ENCODE measurements at regions not wholly inside any gene's neighbourhood (a gene's known extent, or its start where the extent isn't known, plus 50 kb on each side); places are given as distances from the start of the nearest gene placed in this dataset.

GRCh38 chr3:168591587-168591986 lies 495.9 kb upstream of the GOLIM4 start:
- no peaks in the 10 kb centered on the region for H3K27me3 Mint-ChIP-seq (ENCODE audit: insufficient read depth)
- Histone ChIP-seq H3K9me3 (ENCODE audit: control insufficient read depth, low read length) (no peaks in the 10 kb centered on the region), H3K36me3 (ENCODE audit: control insufficient read depth, insufficient read depth, low read length) (no peaks in the 10 kb centered on the region), H3K27me3 (ENCODE audit: control insufficient read depth, insufficient read depth, low read length, poor library complexity, severe bottlenecking) (no peaks in the 10 kb centered on the region), H3K9ac (ENCODE audit: extremely low read depth, low read length, poor library complexity, severe bottlenecking) (no peak overlapping the region), H3K27ac (ENCODE audit: low read depth, low read length) (no peak overlapping the region), H3K4me1 (ENCODE audit: control insufficient read depth, insufficient read depth, low read length) (no peaks in the 10 kb centered on the region), H3K4me3 (ENCODE audit: low read length) (no peak overlapping the region)
- no peak overlapping the region for H3K27ac Mint-ChIP-seq
- H3K9me3 Mint-ChIP-seq = no peaks in the 10 kb centered on the region
- H3K36me3 Mint-ChIP-seq (ENCODE audit: low read depth) = no peaks in the 10 kb centered on the region
- TF ChIP-seq CTCF (conservative IDR thresholded peaks at IDR 0.05) = no peak
- WGBS, 2 experiments (ENCODE audit: insufficient coverage in 1 of 2, insufficient read length in 1 of 2) = 88 to 100% methylated on average over 1 to 2 of the region's 2 CpGs
- no peak for DNase-seq
- H3K4me3 Mint-ChIP-seq = no peak overlapping the region
- peaks cover 6% of the 10 kb centered on the region for H3K4me1 Mint-ChIP-seq

GRCh38 chr3:168589376-168589775 lies 493.7 kb upstream of the GOLIM4 start:
- Mint-ChIP-seq H3K4me1 (peaks cover 6% of the 10 kb centered on the region), H3K36me3 (ENCODE audit: low read depth) (no peaks in the 10 kb centered on the region), H3K27me3 (ENCODE audit: insufficient read depth) (no peaks in the 10 kb centered on the region), H3K4me3 (no peak overlapping the region), H3K9me3 (no peaks in the 10 kb centered on the region), H3K27ac (no peak overlapping the region)
- H3K36me3 ChIP-seq (ENCODE audit: control insufficient read depth, insufficient read depth, low read length) = no peaks in the 10 kb centered on the region
- DNase-seq = no peak
- no peak overlapping the region for H3K9ac ChIP-seq (ENCODE audit: extremely low read depth, low read length, poor library complexity, severe bottlenecking)
- no peak for TF ChIP-seq CTCF (conservative IDR thresholded peaks at IDR 0.05)
- no peaks in the 10 kb centered on the region for H3K9me3 ChIP-seq (ENCODE audit: control insufficient read depth, low read length)
- no peaks in the 10 kb centered on the region for H3K4me1 ChIP-seq (ENCODE audit: control insufficient read depth, insufficient read depth, low read length)
- H3K4me3 ChIP-seq (ENCODE audit: low read length) = no peak overlapping the region
- no peaks in the 10 kb centered on the region for H3K27me3 ChIP-seq (ENCODE audit: control insufficient read depth, insufficient read depth, low read length, poor library complexity, severe bottlenecking)
- H3K27ac ChIP-seq (ENCODE audit: low read depth, low read length) = no peak overlapping the region
- 91% methylated on average over 3 of the region's 3 CpGs; no CpG with 5 or more reads in 1 of the 2 experiments for WGBS, 2 experiments (ENCODE audit: insufficient coverage in 1 of 2, insufficient read length in 1 of 2)

- H3K27ac ChIP-seq (ENCODE audit: low read depth, low read length) = no peak overlapping the region
- Mint-ChIP-seq H3K4me1 (peaks cover 13% of the 10 kb centered on the region), H3K27ac (no peak overlapping the region), H3K27me3 (ENCODE audit: insufficient read depth) (no peaks in the 10 kb centered on the region), H3K4me3 (no peak overlapping the region), H3K36me3 (ENCODE audit: low read depth) (no peaks in the 10 kb centered on the region), H3K9me3 (no peaks in the 10 kb centered on the region)
- no peak overlapping the region for H3K4me3 ChIP-seq (ENCODE audit: low read length)
- no peaks in the 10 kb centered on the region for H3K4me1 ChIP-seq (ENCODE audit: control insufficient read depth, insufficient read depth, low read length)
- no peak overlapping the region for H3K9ac ChIP-seq (ENCODE audit: extremely low read depth, low read length, poor library complexity, severe bottlenecking)
- DNase-seq = no peak
- no peaks in the 10 kb centered on the region for H3K27me3 ChIP-seq (ENCODE audit: control insufficient read depth, insufficient read depth, low read length, poor library complexity, severe bottlenecking)
- H3K9me3 ChIP-seq (ENCODE audit: control insufficient read depth, low read length) = no peaks in the 10 kb centered on the region
- H3K36me3 ChIP-seq (ENCODE audit: control insufficient read depth, insufficient read depth, low read length) = no peaks in the 10 kb centered on the region
- no peak for TF ChIP-seq CTCF (conservative IDR thresholded peaks at IDR 0.05)
Measured at GRCh38 chr3:168585544-168585943, 489.8 kb upstream of the GOLIM4 start.

Measured in endodermal cell (in vitro differentiated cells).